DND-41 (cell line): ENCODE measurements at regions not wholly inside any gene's neighbourhood (a gene's known extent, or its start where the extent isn't known, plus 50 kb on each side); places are given as distances from the start of the nearest gene placed in this dataset.

Source experiments
- ATAC-seq: fragments of 200-7000 bp; cut with Tn5 transposase; 3 replicates; pipeline ENCODE4 v1.9.1; 2021; ENCODE audit warnings: low read depth; ENCODE audit not compliant: insufficient read depth
- DNase-seq: peaks from one replicate; pipeline ENCODE4 v3.0.0-alpha.2; 2020
- H2AFZ ChIP-seq: 2 replicates; pipeline ENCODE4 v1.6.0; 2012; ENCODE audit warnings: low read depth, low read length
- H3K27ac ChIP-seq: 2 replicates; pipeline ENCODE4 v1.5.1; 2012; ENCODE audit warnings: low read length, inconsistent platforms
- H3K27me3 ChIP-seq: fragments of 200-600 bp; sonication (generic); 2 replicates; pipeline ENCODE4 v1.6.0; 2012; ENCODE audit warnings: low read length, mild to moderate bottlenecking, inconsistent platforms; ENCODE audit not compliant: insufficient read depth, poor library complexity
- H3K36me3 ChIP-seq: 2 replicates; pipeline ENCODE4 v1.5.1; 2012; ENCODE audit warnings: low read length, inconsistent platforms; ENCODE audit not compliant: insufficient read depth
- H3K4me1 ChIP-seq: 2 replicates; pipeline ENCODE4 v1.5.1; 2012; ENCODE audit warnings: mild to moderate bottlenecking, low read length; ENCODE audit not compliant: insufficient read depth
- H3K4me2 ChIP-seq: 2 replicates; pipeline ENCODE4 v1.6.0; 2012; ENCODE audit warnings: mild to moderate bottlenecking, moderate library complexity, low read length, inconsistent platforms; ENCODE audit not compliant: insufficient read depth
- H3K4me3 ChIP-seq, 2 experiments: fragments of 200-600 bp in 1 of 2; shearing (Covaris generic) in 1 of 2; 2 replicates each; pipeline ENCODE4 v1.5.1; 2012 to 2016; ENCODE audit warnings: inconsistent platforms in 2 of 2, low read length in 2 of 2, mild to moderate bottlenecking in 2 of 2, low read depth in 1 of 2, moderate library complexity in 1 of 2
- H3K79me2 ChIP-seq: 2 replicates; pipeline ENCODE4 v1.6.0; 2012; ENCODE audit warnings: low read length, inconsistent platforms; ENCODE audit not compliant: insufficient read depth
- H3K9ac ChIP-seq: 2 replicates; pipeline ENCODE4 v1.6.0; 2012; ENCODE audit warnings: low read depth, mild to moderate bottlenecking, inconsistent platforms, low read length, moderate library complexity
- H3K9me3 ChIP-seq: 2 replicates; pipeline ENCODE4 v1.5.1; 2012; ENCODE audit warnings: low read length, moderate library complexity, mild to moderate bottlenecking, inconsistent platforms; ENCODE audit not compliant: insufficient read depth, severe bottlenecking
- H4K20me1 ChIP-seq: 2 replicates; pipeline ENCODE4 v1.6.0; 2012; ENCODE audit warnings: low read length; ENCODE audit not compliant: insufficient read depth
- EZH2 ChIP-seq: IDR thresholded peaks from 3 replicates; pipeline ENCODE4 v1.6.1; 2012; ENCODE audit warnings: borderline replicate concordance, low read depth, mild to moderate bottlenecking, moderate library complexity, low read length, inconsistent platforms; ENCODE audit not compliant: severe bottlenecking
- TF ChIP-seq, protein P1 (sequence below): IDR thresholded peaks from 2 replicates; pipeline ENCODE4 v1.5.1; 2012; ENCODE audit warnings: borderline replicate concordance, low read length, moderate library complexity, mild to moderate bottlenecking; ENCODE audit not compliant: poor library complexity, severe bottlenecking; ENCODE audit errors: extremely low read depth

DNA sequence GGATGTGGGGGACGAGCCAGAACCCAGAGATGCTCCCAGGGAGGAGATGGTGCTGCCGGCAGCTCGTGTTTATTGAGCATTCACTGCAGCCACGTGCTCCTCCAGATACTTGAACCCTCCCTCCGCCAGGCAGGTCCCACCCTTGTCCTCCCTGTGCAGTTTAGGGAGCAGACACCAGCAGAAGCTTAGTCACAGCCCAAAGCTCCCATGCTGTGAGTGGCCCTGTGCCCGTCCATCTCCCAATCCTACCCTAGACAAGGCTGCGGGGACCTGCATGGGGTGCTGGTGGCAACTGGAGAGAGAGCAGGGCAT, 176.5 kb upstream of the COPS8 start:
- Histone ChIP-seq H3K9ac (no peak overlapping the region), H3K9me3 (no peaks in the 10 kb centered on the region), H2AFZ (no peak overlapping the region), H3K4me1 (no peaks in the 10 kb centered on the region), H4K20me1 (no peaks in the 10 kb centered on the region), H3K4me2 (no peak overlapping the region), H3K4me3 (no peak overlapping the region), H3K27ac (no peak overlapping the region), H3K27me3 (no peaks in the 10 kb centered on the region), H3K36me3 (no peaks in the 10 kb centered on the region), H3K79me2 (no peaks in the 10 kb centered on the region)
- ATAC-seq (no peak), DNase-seq (no peak)
- TF ChIP-seq EZH2 = no peak
- TF ChIP-seq, protein P1, sequence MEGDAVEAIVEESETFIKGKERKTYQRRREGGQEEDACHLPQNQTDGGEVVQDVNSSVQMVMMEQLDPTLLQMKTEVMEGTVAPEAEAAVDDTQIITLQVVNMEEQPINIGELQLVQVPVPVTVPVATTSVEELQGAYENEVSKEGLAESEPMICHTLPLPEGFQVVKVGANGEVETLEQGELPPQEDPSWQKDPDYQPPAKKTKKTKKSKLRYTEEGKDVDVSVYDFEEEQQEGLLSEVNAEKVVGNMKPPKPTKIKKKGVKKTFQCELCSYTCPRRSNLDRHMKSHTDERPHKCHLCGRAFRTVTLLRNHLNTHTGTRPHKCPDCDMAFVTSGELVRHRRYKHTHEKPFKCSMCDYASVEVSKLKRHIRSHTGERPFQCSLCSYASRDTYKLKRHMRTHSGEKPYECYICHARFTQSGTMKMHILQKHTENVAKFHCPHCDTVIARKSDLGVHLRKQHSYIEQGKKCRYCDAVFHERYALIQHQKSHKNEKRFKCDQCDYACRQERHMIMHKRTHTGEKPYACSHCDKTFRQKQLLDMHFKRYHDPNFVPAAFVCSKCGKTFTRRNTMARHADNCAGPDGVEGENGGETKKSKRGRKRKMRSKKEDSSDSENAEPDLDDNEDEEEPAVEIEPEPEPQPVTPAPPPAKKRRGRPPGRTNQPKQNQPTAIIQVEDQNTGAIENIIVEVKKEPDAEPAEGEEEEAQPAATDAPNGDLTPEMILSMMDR = no peak

DNA sequence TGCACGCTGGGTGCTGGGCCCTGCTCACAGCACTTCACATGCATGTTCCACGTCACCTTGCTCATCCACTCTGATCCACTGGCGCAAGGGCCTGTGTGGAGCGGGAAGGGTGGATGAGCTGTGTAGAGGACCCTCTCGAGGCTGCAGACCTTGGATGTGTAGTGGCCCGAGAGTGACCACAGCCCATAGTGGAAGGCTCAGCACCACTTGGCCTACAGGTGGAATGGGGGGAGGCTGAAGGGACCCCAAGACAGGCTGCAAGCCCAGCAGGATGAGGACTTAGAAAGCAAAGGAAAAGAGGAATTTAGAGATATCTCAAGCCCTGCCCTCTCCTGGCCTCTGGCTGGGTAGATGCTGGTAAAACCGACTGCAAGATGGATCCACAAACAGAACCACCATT, 175.9 kb upstream of the COPS8 start:
- no peak overlapping the region for H3K4me2 ChIP-seq

DNA sequence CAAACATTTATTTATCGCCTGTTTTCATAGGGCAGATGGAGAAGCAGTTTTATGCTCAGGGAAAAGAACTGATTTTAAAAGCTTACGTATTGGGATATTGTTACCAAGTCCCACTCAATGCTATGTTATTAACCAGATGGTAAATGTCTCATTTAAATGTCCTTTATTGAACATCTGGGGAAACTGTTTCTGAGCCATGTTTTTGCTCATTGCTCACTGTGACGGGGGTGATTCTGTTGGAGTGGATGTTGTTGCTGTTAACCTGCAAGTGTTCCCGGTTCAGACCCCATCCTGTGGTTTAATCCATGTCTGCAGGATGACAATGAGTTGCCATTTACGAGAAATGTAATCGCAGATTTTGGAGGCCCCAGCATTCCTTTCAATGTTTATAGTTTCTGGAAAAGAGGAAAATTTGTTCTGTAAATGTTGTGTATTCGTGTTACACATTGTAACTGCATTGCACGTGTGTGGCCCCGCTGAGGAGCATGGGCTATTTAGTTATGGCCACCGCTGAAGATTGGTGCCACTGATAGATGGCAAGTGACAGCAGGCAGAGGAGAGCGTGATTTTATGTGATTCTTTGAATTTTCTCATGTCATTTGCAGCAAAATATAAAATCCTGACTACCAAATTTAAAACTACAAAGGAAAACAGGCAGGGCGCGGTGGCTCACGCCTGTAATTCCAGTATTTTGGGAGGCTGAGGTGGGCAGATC, 174.8 kb upstream of the COPS8 start:
- ATAC-seq = no peak
- Histone ChIP-seq H3K9ac (no peak overlapping the region), H2AFZ (no peak overlapping the region), H3K4me1 (no peaks in the 10 kb centered on the region), H3K27me3 (peaks cover 2% of the 10 kb centered on the region), H4K20me1 (no peaks in the 10 kb centered on the region), H3K27ac (no peak overlapping the region), H3K9me3 (no peaks in the 10 kb centered on the region), H3K79me2 (no peaks in the 10 kb centered on the region), H3K36me3 (no peaks in the 10 kb centered on the region), H3K4me2 (no peak overlapping the region), H3K4me3 (no peak overlapping the region)
- no peak for DNase-seq
- no peak for TF ChIP-seq EZH2
- TF ChIP-seq, protein P1 = no peak

More for the DNA sequence above, 175.9 kb upstream of the COPS8 start:
- no peaks in the 10 kb centered on the region for H3K36me3 ChIP-seq
- H2AFZ ChIP-seq = no peak overlapping the region
- peaks cover 2% of the 10 kb centered on the region for H3K27me3 ChIP-seq
- no peaks in the 10 kb centered on the region for H3K4me1 ChIP-seq
- TF ChIP-seq, protein P1 = no peak
- TF ChIP-seq EZH2 = no peak
- ATAC-seq (no peak), DNase-seq (no peak)
- no peak overlapping the region for H3K27ac ChIP-seq
- no peaks in the 10 kb centered on the region for H4K20me1 ChIP-seq
- H3K79me2 ChIP-seq = no peaks in the 10 kb centered on the region
- no peak overlapping the region for H3K4me3 ChIP-seq
- no peak overlapping the region for H3K9ac ChIP-seq
- no peaks in the 10 kb centered on the region for H3K9me3 ChIP-seq
